Left lung (tissue), 4 donors: ENCODE measurements at regions not wholly inside any gene's neighbourhood (a gene's known extent, or its start where the extent isn't known, plus 50 kb on each side); places are given as distances from the start of the nearest gene placed in this dataset.

ENCODE experiments used
- ATAC-seq: fragments of 200-7000 bp; cut with Tn5 transposase; one replicate; pipeline ENCODE4 v1.9.1; 2020; ENCODE audit warnings: moderate library complexity
- DNase-seq, 4 donors: peaks; one replicate each; pipeline ENCODE4 v3.0.0-alpha.2; 2013 to 2020
- H3K27ac ChIP-seq, 2 donors: fragments of 200-600 bp; sonication (generic) in 1 of 2; one replicate each; pipeline versions ENCODE4 v1.5.0 to v1.8.0; 2020 to 2021
- H3K27me3 ChIP-seq, 2 donors: fragments of 200-600 bp; sonication (generic) in 1 of 2; one replicate each; pipeline versions ENCODE4 v1.5.0 to v1.8.0; 2020 to 2021
- H3K36me3 ChIP-seq, 2 donors: fragments of 200-600 bp; sonication (generic) in 1 of 2; one replicate each; pipeline versions ENCODE4 v1.5.0 to v1.8.0; 2020 to 2021
- H3K4me1 ChIP-seq, 2 donors: fragments of 200-600 bp; one replicate each; pipeline ENCODE4 v1.8.0; 2021
- H3K4me3 ChIP-seq, 2 donors: fragments of 200-600 bp; sonication (generic) in 1 of 2; one replicate each; pipeline versions ENCODE4 v1.5.0 to v1.8.0; 2020 to 2021; ENCODE audit warnings: mild to moderate bottlenecking in 1 of 2
- H3K9me3 ChIP-seq, 2 donors: fragments of 200-600 bp; sonication (generic) in 1 of 2; one replicate each; pipeline versions ENCODE4 v1.5.0 to v1.8.0; 2020 to 2021
- CTCF ChIP-seq, 2 donors: fragments of 200-600 bp; sonication (generic) in 1 of 2; IDR thresholded peaks; one replicate each; pipeline versions ENCODE4 v1.5.0 to v1.8.0; 2021; ENCODE audit warnings: antibody characterized with exemption in 2 of 2
- intact Hi-C, 2 donors: fragments of 100-400 bp; cut with DNase I; formaldehyde crosslinking; loops; one replicate each; pipeline versions ENCODE4 v1.11.2 to v1.14.2; 2022
- donor health status: DM: no; HTN: yes; CAD: no.
- donor health status: DM: no; HTN: no; CAD: no.

GRCh38 chr13:33528896-33529295 lies 243.3 kb upstream of the STARD13 start:
- Histone ChIP-seq H3K36me3 (no peaks in the 10 kb centered on the region), H3K27me3 (no peaks in the 10 kb centered on the region), H3K27ac (no peak overlapping the region), H3K4me3 (no peak overlapping the region), H3K4me1 (no peaks in the 10 kb centered on the region), H3K9me3 (no peaks in the 10 kb centered on the region)
- TF ChIP-seq CTCF (IDR thresholded peaks at IDR 0.05) = no peak
- DNase-seq (no peak), ATAC-seq (no peak)
- intact Hi-C loops = no loop called here

- H3K27me3 ChIP-seq = no peaks in the 10 kb centered on the region
- ATAC-seq (no peak), DNase-seq (no peak)
- intact Hi-C loops = no loop called here
- no peaks in the 10 kb centered on the region for H3K4me1 ChIP-seq
- no peak for TF ChIP-seq CTCF (IDR thresholded peaks at IDR 0.05)
- H3K9me3 ChIP-seq = no peaks in the 10 kb centered on the region
- no peak overlapping the region for H3K27ac ChIP-seq
- no peak overlapping the region for H3K4me3 ChIP-seq
- H3K36me3 ChIP-seq = no peaks in the 10 kb centered on the region
Measured at GRCh38 chr13:33531484-33531883, 245.9 kb upstream of the STARD13 start.

GRCh38 chr13:33535061-33535460 lies 249.5 kb upstream of the STARD13 start:
- ATAC-seq (no peak), DNase-seq (no peak)
- intact Hi-C loops = no loop called here
- Histone ChIP-seq H3K27me3 (no peaks in the 10 kb centered on the region), H3K9me3 (no peaks in the 10 kb centered on the region), H3K36me3 (no peaks in the 10 kb centered on the region), H3K4me1 (peaks cover 0 to 3% of the 10 kb centered on the region in 2 donors), H3K4me3 (no peak overlapping the region), H3K27ac (no peak overlapping the region)
- TF ChIP-seq CTCF (IDR thresholded peaks at IDR 0.05) = no peak

GRCh38 chr13:33536601-33537000 lies 251.0 kb upstream of the STARD13 start:
- H3K9me3 ChIP-seq = no peaks in the 10 kb centered on the region
- peaks cover 6 to 17% of the 10 kb centered on the region in 2 donors for H3K4me1 ChIP-seq
- no peaks in the 10 kb centered on the region for H3K36me3 ChIP-seq
- TF ChIP-seq CTCF (IDR thresholded peaks at IDR 0.05) = no peak
- DNase-seq (no peak), ATAC-seq (no peak)
- peak overlapping the region; percentile 3 to 53 for H3K27ac ChIP-seq
- no peaks in the 10 kb centered on the region for H3K27me3 ChIP-seq
- intact Hi-C loops = no loop called here
- no peak overlapping the region for H3K4me3 ChIP-seq

GRCh38 chr13:33537026-33537425 lies 251.5 kb upstream of the STARD13 start:
- intact Hi-C loops = no loop called here

More at GRCh38 chr13:33537026-33537425, 251.5 kb upstream of the STARD13 start:
- ATAC-seq (peak; percentile 55), DNase-seq (no peak)
- Histone ChIP-seq H3K9me3 (no peaks in the 10 kb centered on the region), H3K36me3 (no peaks in the 10 kb centered on the region), H3K4me1 (peaks cover 7 to 20% of the 10 kb centered on the region in 2 donors), H3K27ac (peak overlapping the region; percentile 3 to 53), H3K4me3 (no peak overlapping the region), H3K27me3 (no peaks in the 10 kb centered on the region)
- no peak for TF ChIP-seq CTCF (IDR thresholded peaks at IDR 0.05)
